ENCODE measurements at regions not wholly inside any gene's neighbourhood (a gene's known extent, or its start where the extent isn't known, plus 50 kb on each side); places are given as distances from the start of the nearest gene placed in this dataset.
"Not testable (repeated sequence)": the region's sequence is repeated elsewhere in the genome, so short reads cannot be mapped to it uniquely, and the experiment has no call there.

DNA sequence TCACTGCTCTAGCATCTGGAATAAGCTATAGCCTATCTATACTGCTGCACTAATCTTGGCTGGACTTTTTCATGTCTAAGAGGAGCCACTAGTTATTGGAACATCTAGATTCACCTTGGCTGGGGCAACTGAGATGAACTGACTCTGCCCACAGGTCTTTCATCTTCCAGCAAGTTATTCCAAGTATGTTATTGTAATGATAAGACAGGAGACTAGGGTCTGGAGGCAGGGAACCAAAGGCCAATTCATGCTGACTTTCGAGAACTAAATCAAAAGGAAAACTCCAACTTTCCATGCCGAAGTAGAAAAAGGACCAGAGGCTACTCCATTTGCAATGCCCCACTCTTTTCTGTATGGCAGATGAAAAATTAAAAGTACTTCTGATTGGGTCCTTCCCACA lies 1243.0 kb upstream of the RAG2 start:
- DNase-seq (ENCODE audit: extremely low spot score), result no peak
- TF ChIP-seq CTCF (IDR thresholded peaks at IDR 0.05; ENCODE audit: control extremely low read depth, extremely low read depth, low read depth, missing control alignments), result no peak
- ChIA-PET POLR2A (no interaction called here), CTCF (no interaction called here)

GRCh38 chr11:37840345-37840744 lies 1242.3 kb upstream of the RAG2 start:
- CTCF ChIA-PET; DNase-seq (ENCODE audit: extremely low spot score); POLR2A ChIA-PET: not testable (repeated sequence)

DNA sequence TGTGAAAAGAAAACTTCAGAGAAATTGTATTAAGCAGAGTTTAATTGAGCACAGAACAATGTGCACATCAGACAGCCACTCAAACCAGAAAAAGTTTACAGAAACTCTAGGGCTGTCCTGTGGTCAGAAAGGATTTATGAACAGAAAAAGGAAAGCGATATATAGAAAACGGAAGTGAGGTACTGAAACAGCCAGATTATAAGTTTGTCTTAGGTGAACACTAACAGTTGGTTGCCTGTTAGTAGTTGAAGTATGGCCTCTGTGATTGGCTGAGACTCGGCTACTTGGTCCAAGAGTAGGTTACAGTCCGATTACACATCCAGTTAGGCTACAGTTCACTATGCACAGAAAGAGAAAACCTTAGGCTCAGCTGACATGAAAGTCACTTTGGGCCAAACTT lies 1232.5 kb upstream of the RAG2 start:
- no peak for TF ChIP-seq CTCF (IDR thresholded peaks at IDR 0.05; ENCODE audit: control extremely low read depth, extremely low read depth, low read depth, missing control alignments)
- POLR2A ChIA-PET, result no interaction called here
- CTCF ChIA-PET, result no interaction called here
- DNase-seq (ENCODE audit: extremely low spot score), result no peak

DNA sequence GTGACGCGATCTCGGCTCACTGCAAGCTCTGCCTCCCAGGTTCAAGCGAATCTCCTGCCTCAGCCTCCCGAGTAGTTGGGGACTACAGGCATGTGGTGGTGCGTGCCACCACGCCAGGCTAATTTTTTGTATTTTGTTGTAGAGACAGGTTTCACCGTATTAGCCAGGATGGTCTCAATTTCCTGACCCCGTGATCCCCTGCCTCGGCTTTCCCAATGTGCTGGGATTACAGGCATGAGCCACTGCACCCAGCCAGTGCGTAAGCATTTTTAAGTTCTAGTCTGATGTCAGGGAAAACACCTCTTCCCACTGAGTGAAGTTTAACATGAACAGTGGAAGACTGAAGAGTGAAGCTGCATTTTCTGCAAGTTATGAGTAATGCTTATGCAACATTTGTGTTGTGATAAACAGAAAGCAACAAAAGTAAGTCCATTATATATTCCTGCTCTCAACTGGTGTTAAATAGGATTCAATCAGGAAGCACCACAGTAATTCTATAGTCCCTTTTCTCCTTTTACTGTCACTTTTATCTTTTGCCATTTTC lies 1219.8 kb upstream of the RAG2 start:
- no peak for TF ChIP-seq CTCF (IDR thresholded peaks at IDR 0.05; ENCODE audit: control extremely low read depth, extremely low read depth, low read depth, missing control alignments)
- POLR2A ChIA-PET, result no interaction called here
- DNase-seq (ENCODE audit: extremely low spot score), result no peak
- CTCF ChIA-PET, result no interaction called here

GRCh38 chr11:37812281-37812880 lies 1214.3 kb upstream of the RAG2 start:
- ChIA-PET CTCF (interaction anchor here (0.9 kb wide), 1 partner anchor 49 kb away, joined by 3 read pairs; no protein-coding TSS in a partner anchor), POLR2A (no interaction called here)
- DNase-seq (ENCODE audit: extremely low spot score), result no peak
- TF ChIP-seq CTCF (IDR thresholded peaks at IDR 0.05; ENCODE audit: control extremely low read depth, extremely low read depth, low read depth, missing control alignments), result no peak

- POLR2A ChIA-PET, result no interaction called here
- TF ChIP-seq CTCF (IDR thresholded peaks at IDR 0.05; ENCODE audit: control extremely low read depth, extremely low read depth, low read depth, missing control alignments), result no peak
- no peak for DNase-seq (ENCODE audit: extremely low spot score)
- CTCF ChIA-PET, result interaction anchor here (0.9 to 1.0 kb wide), 2 partner anchors 8 to 12 kb away, joined by 3 read pairs; no protein-coding TSS in a partner anchor
Observed at GRCh38 chr11:37811349-37811748, 1213.3 kb upstream of the RAG2 start.

GRCh38 chr11:37804666-37805065 lies 1206.6 kb upstream of the RAG2 start:
- no peak for TF ChIP-seq CTCF (IDR thresholded peaks at IDR 0.05; ENCODE audit: control extremely low read depth, extremely low read depth, low read depth, missing control alignments)
- no peak for DNase-seq (ENCODE audit: extremely low spot score)
- ChIA-PET POLR2A (no interaction called here), CTCF (no interaction called here)

Data from GM10248 (cell line).